ENCODE measurements at regions not wholly inside any gene's neighbourhood (a gene's known extent, or its start where the extent isn't known, plus 50 kb on each side); places are given as distances from the start of the nearest gene placed in this dataset.

GRCh38 chr6:167453082-167453446 is 128.2 kb downstream of the TTLL2 start:
- TF ChIP-seq EZH2 (IDR thresholded peaks at IDR 0.05; ENCODE audit: borderline replicate concordance, low read depth, low read length, severe bottlenecking), result no peak
- TF ChIP-seq CTCF (IDR thresholded peaks at IDR 0.05; ENCODE audit: borderline replicate concordance, extremely low read depth, low read length, poor library complexity, severe bottlenecking), result no peak
